ENCODE measurements at regions not wholly inside any gene's neighbourhood (a gene's known extent, or its start where the extent isn't known, plus 50 kb on each side); places are given as distances from the start of the nearest gene placed in this dataset.
"Not testable (repeated sequence)": the region's sequence is repeated elsewhere in the genome, so short reads cannot be mapped to it uniquely, and the experiment has no call there.

DNA sequence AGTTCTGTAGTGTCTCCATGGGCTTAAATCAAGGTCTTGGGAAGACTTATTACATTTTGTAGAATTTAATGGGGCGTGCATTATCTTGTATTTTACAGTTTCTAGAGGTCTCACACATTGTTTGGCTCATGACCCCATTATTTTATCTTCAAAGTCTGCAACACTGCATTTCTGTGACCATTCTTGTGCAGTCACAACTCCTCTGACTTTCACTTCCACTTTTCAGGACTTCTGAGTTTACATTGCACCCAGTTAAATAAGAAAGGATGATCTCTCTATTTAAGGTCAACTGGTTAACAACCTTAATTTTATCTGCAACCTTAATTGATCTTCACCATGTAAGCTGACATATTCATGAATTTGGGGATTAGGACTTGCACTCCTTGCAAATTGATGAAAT is 1186.6 kb downstream of the MRPL39 start:
- no peak overlapping the region for H3K9ac ChIP-seq (ENCODE audit: low read depth, low read length)
- no peaks in the 10 kb centered on the region for H3K36me3 ChIP-seq (ENCODE audit: control insufficient read depth, insufficient read depth, low read length)
- H3K27me3 ChIP-seq (ENCODE audit: control insufficient read depth, insufficient read depth, low read length), result no peaks in the 10 kb centered on the region
- H3K4me1 ChIP-seq (ENCODE audit: control insufficient read depth, insufficient read depth, low read length), result no peaks in the 10 kb centered on the region
- H3K4me3 ChIP-seq (ENCODE audit: low read depth, low read length), result no peak overlapping the region
- peaks cover 27% of the 10 kb centered on the region for H3K9me3 ChIP-seq (ENCODE audit: control insufficient read depth, insufficient read depth, low read length)

DNA sequence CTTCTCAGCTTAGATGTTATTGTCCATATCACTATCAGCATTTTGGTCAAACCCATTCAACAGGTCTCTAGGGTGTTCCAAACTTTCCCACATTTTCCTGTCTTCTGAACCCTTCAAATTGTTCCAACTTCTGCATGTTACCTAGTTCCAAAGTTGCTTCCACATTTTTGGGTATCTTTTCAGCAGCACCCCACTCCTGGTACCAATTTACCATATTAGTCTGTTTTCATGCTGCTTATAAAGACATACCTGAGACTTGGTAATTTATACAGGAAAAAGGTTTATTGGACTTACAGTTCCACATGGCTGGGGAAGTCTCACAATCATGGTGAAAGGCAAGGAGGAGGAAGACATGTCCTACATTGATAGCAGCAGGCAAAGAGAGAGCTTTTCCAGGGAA is 1187.6 kb downstream of the MRPL39 start:
- H3K36me3 ChIP-seq (ENCODE audit: control insufficient read depth, insufficient read depth, low read length); H3K27me3 ChIP-seq (ENCODE audit: control insufficient read depth, insufficient read depth, low read length); H3K4me1 ChIP-seq (ENCODE audit: control insufficient read depth, insufficient read depth, low read length); H3K4me3 ChIP-seq (ENCODE audit: low read depth, low read length); H3K9ac ChIP-seq (ENCODE audit: low read depth, low read length): not testable (repeated sequence)
- H3K9me3 ChIP-seq (ENCODE audit: control insufficient read depth, insufficient read depth, low read length), result peaks cover 27% of the 10 kb centered on the region

DNA sequence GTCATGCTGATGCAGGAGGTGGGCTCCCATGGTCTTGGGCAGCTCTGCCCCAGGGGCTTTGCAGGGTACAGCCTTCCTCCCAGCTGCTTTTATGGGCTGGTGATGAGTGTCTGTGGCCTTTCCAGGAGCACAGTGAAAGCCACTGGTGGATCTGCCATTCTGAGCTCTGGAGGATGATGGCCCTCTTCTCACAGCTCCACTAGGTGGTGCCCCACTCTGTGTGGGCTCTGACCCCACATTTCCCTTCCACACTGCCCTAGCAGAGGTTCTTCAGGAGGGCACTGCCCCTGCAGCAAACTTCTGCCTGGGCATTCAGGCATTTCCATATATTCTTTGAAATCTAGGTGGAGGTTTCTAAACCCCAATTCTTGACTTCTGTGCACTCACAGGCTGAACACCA is 1188.6 kb downstream of the MRPL39 start:
- H3K9me3 ChIP-seq (ENCODE audit: control insufficient read depth, insufficient read depth, low read length), result peaks cover 27% of the 10 kb centered on the region

DNA sequence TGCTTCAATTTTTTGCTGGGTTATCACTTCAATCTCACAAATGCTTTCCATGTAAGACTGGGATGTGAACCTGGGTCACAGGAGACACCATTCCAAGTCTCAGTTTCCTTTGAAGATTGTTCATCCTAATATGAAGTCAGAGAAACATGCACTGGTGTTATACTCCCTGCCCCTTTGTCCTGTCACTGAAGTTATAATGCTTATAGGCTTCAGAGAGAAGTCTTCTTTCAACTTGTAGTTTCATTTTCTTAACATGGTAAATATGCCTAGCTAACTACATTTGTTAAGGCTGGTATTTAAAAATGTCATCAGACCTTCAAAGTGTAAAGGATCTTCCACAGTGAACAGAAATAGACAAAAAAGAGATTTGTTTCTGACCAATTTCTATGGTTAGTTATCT is 1195.9 kb downstream of the MRPL39 start:
- H3K9ac ChIP-seq (ENCODE audit: low read depth, low read length), result no peak overlapping the region
- H3K4me1 ChIP-seq (ENCODE audit: control insufficient read depth, insufficient read depth, low read length), result no peaks in the 10 kb centered on the region
- no peaks in the 10 kb centered on the region for H3K36me3 ChIP-seq (ENCODE audit: control insufficient read depth, insufficient read depth, low read length)
- H3K9me3 ChIP-seq (ENCODE audit: control insufficient read depth, insufficient read depth, low read length), result peaks cover 17% of the 10 kb centered on the region
- no peaks in the 10 kb centered on the region for H3K27me3 ChIP-seq (ENCODE audit: control insufficient read depth, insufficient read depth, low read length)
- H3K4me3 ChIP-seq (ENCODE audit: low read depth, low read length), result no peak overlapping the region

More for the DNA sequence above, 1188.6 kb downstream of the MRPL39 start:
- H3K4me1 ChIP-seq (ENCODE audit: control insufficient read depth, insufficient read depth, low read length), result no peaks in the 10 kb centered on the region
- H3K27me3 ChIP-seq (ENCODE audit: control insufficient read depth, insufficient read depth, low read length), result no peaks in the 10 kb centered on the region
- no peak overlapping the region for H3K9ac ChIP-seq (ENCODE audit: low read depth, low read length)
- H3K36me3 ChIP-seq (ENCODE audit: control insufficient read depth, insufficient read depth, low read length), result no peaks in the 10 kb centered on the region
- H3K4me3 ChIP-seq (ENCODE audit: low read depth, low read length), result no peak overlapping the region

DNA sequence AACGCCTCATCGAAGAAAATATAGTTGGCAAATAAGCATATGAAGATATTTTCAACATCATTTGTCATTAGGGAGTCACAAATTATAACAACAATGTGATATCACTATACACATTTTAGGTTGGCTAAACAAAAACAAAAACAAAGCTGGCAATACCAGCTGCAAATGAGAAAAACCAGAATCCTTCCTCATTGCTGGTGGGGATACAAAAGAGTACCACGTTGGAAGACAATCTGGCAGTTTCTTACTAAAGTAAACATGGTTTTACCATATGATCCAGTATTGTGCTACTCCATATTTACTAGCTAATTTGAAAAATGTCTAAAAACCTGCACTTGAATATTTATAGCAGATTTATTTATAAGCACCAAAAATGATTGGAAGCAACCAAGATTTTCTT is 1204.1 kb downstream of the MRPL39 start:
- H3K4me3 ChIP-seq (ENCODE audit: low read depth, low read length), result no peak overlapping the region
- no peak overlapping the region for H3K9ac ChIP-seq (ENCODE audit: low read depth, low read length)
- no peaks in the 10 kb centered on the region for H3K27me3 ChIP-seq (ENCODE audit: control insufficient read depth, insufficient read depth, low read length)
- H3K9me3 ChIP-seq (ENCODE audit: control insufficient read depth, insufficient read depth, low read length), result peaks cover 29% of the 10 kb centered on the region
- H3K4me1 ChIP-seq (ENCODE audit: control insufficient read depth, insufficient read depth, low read length), result no peaks in the 10 kb centered on the region
- no peaks in the 10 kb centered on the region for H3K36me3 ChIP-seq (ENCODE audit: control insufficient read depth, insufficient read depth, low read length)

DNA sequence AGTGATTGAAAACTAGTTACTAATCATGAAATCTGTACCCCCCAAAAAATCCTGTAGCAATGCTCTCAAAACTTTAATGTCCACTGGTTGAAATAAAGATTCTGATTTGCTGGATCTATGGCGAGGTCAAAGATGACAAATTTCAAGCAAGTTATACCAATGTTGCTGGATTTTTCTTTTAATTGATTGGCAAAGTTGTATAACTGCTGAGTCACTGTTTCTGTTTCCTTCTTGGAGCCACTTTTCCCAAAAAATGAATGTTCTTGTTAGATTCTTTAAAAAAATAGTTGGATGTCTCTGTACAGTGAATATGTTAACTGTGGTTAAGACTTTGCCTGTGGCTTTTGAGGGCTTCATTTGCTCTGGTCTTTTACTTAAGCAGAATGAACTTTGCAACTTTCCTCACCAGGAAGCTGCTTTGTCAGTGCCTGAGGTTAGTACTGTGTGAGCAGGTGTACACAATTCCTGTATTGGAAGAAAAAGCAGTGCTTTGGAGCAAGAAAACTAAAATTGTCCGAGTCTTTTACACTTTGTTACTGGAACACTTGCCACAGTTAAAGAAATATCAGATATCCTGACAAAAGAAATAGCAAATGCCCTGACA is 1211.9 kb downstream of the MRPL39 start:
- Histone ChIP-seq H3K9ac (ENCODE audit: low read depth, low read length) (no peak overlapping the region), H3K4me3 (ENCODE audit: low read depth, low read length) (no peak overlapping the region)

DNA sequence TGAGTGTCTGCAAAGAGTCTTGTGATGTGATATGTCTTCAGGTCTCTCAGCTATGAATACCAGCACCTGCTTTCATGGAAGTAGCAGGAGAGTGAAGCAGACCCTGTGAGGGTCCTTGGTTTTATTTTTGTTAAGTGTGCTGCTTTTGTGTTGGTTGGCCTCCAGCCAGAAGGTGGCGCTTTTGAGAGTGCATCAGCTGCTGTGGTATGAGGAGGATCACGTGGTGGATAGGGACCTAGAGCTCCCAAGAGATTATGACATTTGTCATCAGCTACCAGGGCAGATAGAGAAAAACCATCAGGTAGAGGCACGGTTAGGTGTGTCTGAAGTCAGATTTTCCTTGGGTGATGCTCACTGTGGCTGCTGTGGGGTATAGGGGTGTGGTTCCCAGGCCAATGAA is 1232.1 kb downstream of the MRPL39 start:
- H3K9me3 ChIP-seq (ENCODE audit: control insufficient read depth, insufficient read depth, low read length), result peaks cover 16% of the 10 kb centered on the region
- no peaks in the 10 kb centered on the region for H3K36me3 ChIP-seq (ENCODE audit: control insufficient read depth, insufficient read depth, low read length)
- no peaks in the 10 kb centered on the region for H3K4me1 ChIP-seq (ENCODE audit: control insufficient read depth, insufficient read depth, low read length)
- H3K9ac ChIP-seq (ENCODE audit: low read depth, low read length), result no peak overlapping the region
- H3K27me3 ChIP-seq (ENCODE audit: control insufficient read depth, insufficient read depth, low read length), result no peaks in the 10 kb centered on the region
- H3K4me3 ChIP-seq (ENCODE audit: low read depth, low read length), result no peak overlapping the region

More for the DNA sequence above, 1211.9 kb downstream of the MRPL39 start:
- Histone ChIP-seq H3K36me3 (ENCODE audit: control insufficient read depth, insufficient read depth, low read length) (no peaks in the 10 kb centered on the region), H3K27me3 (ENCODE audit: control insufficient read depth, insufficient read depth, low read length) (no peaks in the 10 kb centered on the region), H3K9me3 (ENCODE audit: control insufficient read depth, insufficient read depth, low read length) (peaks cover 6% of the 10 kb centered on the region), H3K4me1 (ENCODE audit: control insufficient read depth, insufficient read depth, low read length) (no peaks in the 10 kb centered on the region)

DNA sequence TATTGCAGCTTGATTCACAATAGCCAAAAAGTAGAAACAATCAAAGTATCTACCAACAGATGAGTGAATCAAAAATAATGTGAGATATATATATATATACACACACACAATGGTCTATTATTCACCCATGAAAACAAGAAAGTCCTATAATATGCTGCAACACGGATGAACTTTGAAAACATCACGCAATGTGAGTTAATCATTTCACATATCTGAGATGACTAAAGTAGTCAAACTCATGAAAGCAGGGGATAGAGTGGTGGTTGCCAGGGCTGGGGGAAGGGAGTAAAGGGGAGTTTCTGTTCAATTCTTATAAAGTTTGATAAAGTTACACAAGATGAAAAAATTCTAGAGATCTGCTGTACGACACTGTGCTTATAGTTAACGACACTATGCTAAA is 1234.8 kb downstream of the MRPL39 start:
- Histone ChIP-seq H3K4me1 (ENCODE audit: control insufficient read depth, insufficient read depth, low read length) (no peaks in the 10 kb centered on the region), H3K36me3 (ENCODE audit: control insufficient read depth, insufficient read depth, low read length) (no peaks in the 10 kb centered on the region), H3K9me3 (ENCODE audit: control insufficient read depth, insufficient read depth, low read length) (peaks cover 18% of the 10 kb centered on the region), H3K4me3 (ENCODE audit: low read depth, low read length) (no peak overlapping the region), H3K9ac (ENCODE audit: low read depth, low read length) (no peak overlapping the region), H3K27me3 (ENCODE audit: control insufficient read depth, insufficient read depth, low read length) (no peaks in the 10 kb centered on the region)

DNA sequence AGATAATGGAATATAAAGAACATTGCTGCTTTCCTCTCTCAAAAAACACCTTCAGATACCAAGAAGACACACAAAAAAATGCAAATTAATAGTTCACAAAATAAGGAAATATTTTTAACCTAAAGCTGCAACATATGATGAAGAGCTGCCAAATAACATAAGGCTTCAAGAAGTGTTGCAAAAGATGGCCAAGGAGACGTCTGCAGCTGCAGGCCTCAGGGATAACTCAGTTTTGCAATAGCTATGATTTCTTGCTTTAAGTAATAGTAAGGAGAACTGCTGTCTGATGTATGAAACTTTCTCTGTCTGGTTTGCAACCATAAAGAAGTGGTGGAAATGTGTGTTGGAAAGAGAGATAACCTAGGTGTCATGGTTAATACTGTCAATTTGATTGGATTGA is 1237.5 kb downstream of the MRPL39 start:
- H3K9me3 ChIP-seq (ENCODE audit: control insufficient read depth, insufficient read depth, low read length), result peaks cover 13% of the 10 kb centered on the region
- H3K27me3 ChIP-seq (ENCODE audit: control insufficient read depth, insufficient read depth, low read length), result no peaks in the 10 kb centered on the region

DNA sequence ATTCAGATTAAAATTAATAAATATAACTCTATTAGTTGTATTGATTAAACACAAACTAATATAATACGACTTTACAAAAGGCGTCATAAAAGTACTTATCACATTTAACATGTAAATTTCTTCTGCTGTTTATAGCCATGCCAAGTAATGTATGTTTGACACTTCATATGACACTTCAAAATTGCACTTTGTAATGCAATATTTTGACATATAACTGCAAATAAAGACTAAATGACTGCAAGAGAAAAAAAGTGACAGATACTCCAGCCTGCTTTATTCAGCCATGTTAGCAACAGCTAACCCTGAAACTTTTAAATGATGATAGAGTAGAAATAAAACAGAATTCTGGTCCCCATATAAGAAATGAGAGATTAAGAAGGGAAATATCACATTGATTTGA is 1238.0 kb downstream of the MRPL39 start:
- H3K4me3 ChIP-seq (ENCODE audit: low read depth, low read length), result no peak overlapping the region
- peaks cover 13% of the 10 kb centered on the region for H3K9me3 ChIP-seq (ENCODE audit: control insufficient read depth, insufficient read depth, low read length)
- no peaks in the 10 kb centered on the region for H3K36me3 ChIP-seq (ENCODE audit: control insufficient read depth, insufficient read depth, low read length)
- H3K4me1 ChIP-seq (ENCODE audit: control insufficient read depth, insufficient read depth, low read length), result no peaks in the 10 kb centered on the region
- H3K27me3 ChIP-seq (ENCODE audit: control insufficient read depth, insufficient read depth, low read length), result no peaks in the 10 kb centered on the region
- H3K9ac ChIP-seq (ENCODE audit: low read depth, low read length), result no peak overlapping the region

More for the DNA sequence above, 1237.5 kb downstream of the MRPL39 start:
- no peak overlapping the region for H3K9ac ChIP-seq (ENCODE audit: low read depth, low read length)
- no peak overlapping the region for H3K4me3 ChIP-seq (ENCODE audit: low read depth, low read length)
- no peaks in the 10 kb centered on the region for H3K4me1 ChIP-seq (ENCODE audit: control insufficient read depth, insufficient read depth, low read length)
- no peaks in the 10 kb centered on the region for H3K36me3 ChIP-seq (ENCODE audit: control insufficient read depth, insufficient read depth, low read length)

DNA sequence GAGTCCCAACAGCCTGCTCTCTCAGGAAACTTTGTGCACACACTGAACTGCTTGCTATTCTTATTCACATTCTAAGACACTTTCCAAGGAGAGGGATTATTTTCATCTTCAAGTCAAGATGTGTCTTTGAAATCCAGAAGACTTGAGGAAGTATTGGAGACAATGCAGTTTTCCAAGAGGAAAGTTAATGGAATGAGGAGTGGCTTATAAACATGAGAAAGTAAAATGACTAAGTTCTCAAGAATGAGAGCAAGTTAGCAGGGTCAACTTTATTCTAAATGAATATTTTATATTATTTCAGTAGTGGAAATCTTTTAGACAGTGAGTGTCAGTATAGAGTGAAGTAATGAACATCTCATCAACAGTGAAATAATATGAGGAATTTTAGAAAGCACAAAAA is 1239.3 kb downstream of the MRPL39 start:
- Histone ChIP-seq H3K9ac (ENCODE audit: low read depth, low read length) (no peak overlapping the region), H3K4me1 (ENCODE audit: control insufficient read depth, insufficient read depth, low read length) (no peaks in the 10 kb centered on the region), H3K36me3 (ENCODE audit: control insufficient read depth, insufficient read depth, low read length) (no peaks in the 10 kb centered on the region), H3K4me3 (ENCODE audit: low read depth, low read length) (no peak overlapping the region), H3K9me3 (ENCODE audit: control insufficient read depth, insufficient read depth, low read length) (peaks cover 13% of the 10 kb centered on the region), H3K27me3 (ENCODE audit: control insufficient read depth, insufficient read depth, low read length) (no peaks in the 10 kb centered on the region)

DNA sequence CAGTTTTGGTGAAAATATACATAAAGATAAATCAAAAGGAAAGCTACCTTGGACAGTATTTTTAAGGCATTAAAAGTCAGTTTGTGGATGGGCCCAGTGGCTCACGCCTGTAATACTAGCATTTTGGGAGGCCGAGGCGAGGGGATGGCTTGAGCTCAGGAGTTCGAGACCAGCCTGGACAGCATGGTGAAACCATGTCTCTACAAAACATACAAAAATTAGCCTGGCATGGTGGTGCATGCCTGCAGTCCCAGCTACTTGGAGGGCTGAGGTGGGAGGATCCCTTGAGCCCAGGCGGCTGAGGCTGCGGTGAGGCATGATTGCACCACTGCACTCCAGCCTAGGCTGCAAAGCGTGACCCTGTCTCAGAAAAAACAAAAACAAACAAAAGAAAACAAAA is 1253.8 kb downstream of the MRPL39 start:
- Histone ChIP-seq H3K4me1 (ENCODE audit: control insufficient read depth, insufficient read depth, low read length) (no peaks in the 10 kb centered on the region), H3K9me3 (ENCODE audit: control insufficient read depth, insufficient read depth, low read length) (peaks cover 9% of the 10 kb centered on the region), H3K9ac (ENCODE audit: low read depth, low read length) (no peak overlapping the region), H3K27me3 (ENCODE audit: control insufficient read depth, insufficient read depth, low read length) (no peaks in the 10 kb centered on the region), H3K36me3 (ENCODE audit: control insufficient read depth, insufficient read depth, low read length) (no peaks in the 10 kb centered on the region), H3K4me3 (ENCODE audit: low read depth, low read length) (no peak overlapping the region)
